ENCODE measurements at regions not wholly inside any gene's neighbourhood (a gene's known extent, or its start where the extent isn't known, plus 50 kb on each side); places are given as distances from the start of the nearest gene placed in this dataset.

DNA sequence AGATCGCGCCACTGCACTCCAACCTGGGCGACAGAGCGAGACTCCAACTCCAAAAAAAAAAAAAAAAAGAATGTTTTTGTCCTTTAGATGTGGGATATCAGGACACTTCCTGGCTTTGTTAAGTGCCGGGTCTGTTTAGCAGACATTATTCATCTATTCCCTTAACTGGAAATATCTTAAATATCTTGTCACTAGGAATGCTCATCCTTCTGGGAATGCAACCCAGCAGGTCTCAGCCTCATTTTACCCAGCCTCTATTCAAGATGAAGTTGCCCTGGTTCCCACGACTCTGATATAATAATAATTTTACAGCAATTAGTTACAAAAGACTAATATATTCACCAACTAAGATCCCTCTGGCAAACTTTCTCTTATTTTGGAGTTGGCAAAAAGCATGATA, 260.9 kb upstream of the SLITRK3 start:
- Mint-ChIP-seq H3K36me3 (ENCODE audit: low read depth) (no peaks in the 10 kb centered on the region), H3K4me3 (no peak overlapping the region), H3K4me1 (peaks cover 4% of the 10 kb centered on the region), H3K27me3 (ENCODE audit: low read depth) (no peaks in the 10 kb centered on the region), H3K9me3 (peaks cover 10% of the 10 kb centered on the region), H3K27ac (no peak overlapping the region)
- no peak for TF ChIP-seq CTCF (IDR thresholded peaks at IDR 0.05; ENCODE audit: unreplicated experiment in 3 of 3)

DNA sequence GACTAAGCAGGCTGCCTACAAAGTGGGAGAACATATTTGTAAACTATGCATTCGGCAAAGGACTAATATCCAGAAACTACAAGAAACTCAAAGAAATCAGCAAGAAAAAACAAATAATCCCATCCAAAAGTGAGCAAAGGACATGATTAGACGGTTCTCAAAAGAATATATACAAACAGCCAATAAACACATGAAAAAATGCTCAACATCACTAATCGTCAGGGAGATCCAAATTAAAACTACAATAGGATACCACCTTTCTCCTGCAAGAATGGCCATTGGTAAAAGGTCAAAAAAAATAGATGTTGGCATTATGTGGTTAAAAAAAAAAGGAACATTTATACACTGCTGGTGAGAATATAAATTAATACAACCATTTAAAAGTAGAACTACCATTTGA, 259.6 kb upstream of the SLITRK3 start:
- Mint-ChIP-seq H3K9me3 (peaks cover 18% of the 10 kb centered on the region), H3K27me3 (ENCODE audit: low read depth) (no peaks in the 10 kb centered on the region), H3K36me3 (ENCODE audit: low read depth) (no peaks in the 10 kb centered on the region), H3K4me3 (no peak overlapping the region), H3K27ac (no peak overlapping the region), H3K4me1 (no peaks in the 10 kb centered on the region)
- TF ChIP-seq CTCF (IDR thresholded peaks at IDR 0.05; ENCODE audit: unreplicated experiment in 3 of 3) = no peak

DNA sequence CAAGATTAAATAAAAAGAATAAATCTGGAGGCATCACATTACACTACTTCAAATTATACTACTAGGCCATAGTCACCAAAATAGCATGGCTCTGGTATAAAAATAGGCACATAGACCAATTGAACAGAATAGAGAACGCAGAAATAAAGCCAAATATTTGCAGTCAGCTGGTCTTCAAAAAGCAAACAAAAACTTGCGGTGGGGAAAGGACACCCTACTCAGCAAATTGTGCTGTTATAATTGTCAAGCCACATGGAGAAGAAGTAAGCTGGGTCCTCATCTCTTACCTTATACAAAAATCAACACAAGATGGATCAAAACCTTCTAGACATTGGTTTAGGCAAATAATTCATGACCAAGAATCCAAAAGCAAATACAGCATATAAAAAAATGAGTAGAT, 259.2 kb upstream of the SLITRK3 start:
- no peaks in the 10 kb centered on the region for H3K27me3 Mint-ChIP-seq (ENCODE audit: low read depth)
- H3K4me3 Mint-ChIP-seq = no peak overlapping the region
- H3K36me3 Mint-ChIP-seq (ENCODE audit: low read depth) = no peaks in the 10 kb centered on the region
- no peak overlapping the region for H3K27ac Mint-ChIP-seq
- H3K9me3 Mint-ChIP-seq = peaks cover 18% of the 10 kb centered on the region
- TF ChIP-seq CTCF (IDR thresholded peaks at IDR 0.05; ENCODE audit: unreplicated experiment in 3 of 3) = no peak
- no peaks in the 10 kb centered on the region for H3K4me1 Mint-ChIP-seq

DNA sequence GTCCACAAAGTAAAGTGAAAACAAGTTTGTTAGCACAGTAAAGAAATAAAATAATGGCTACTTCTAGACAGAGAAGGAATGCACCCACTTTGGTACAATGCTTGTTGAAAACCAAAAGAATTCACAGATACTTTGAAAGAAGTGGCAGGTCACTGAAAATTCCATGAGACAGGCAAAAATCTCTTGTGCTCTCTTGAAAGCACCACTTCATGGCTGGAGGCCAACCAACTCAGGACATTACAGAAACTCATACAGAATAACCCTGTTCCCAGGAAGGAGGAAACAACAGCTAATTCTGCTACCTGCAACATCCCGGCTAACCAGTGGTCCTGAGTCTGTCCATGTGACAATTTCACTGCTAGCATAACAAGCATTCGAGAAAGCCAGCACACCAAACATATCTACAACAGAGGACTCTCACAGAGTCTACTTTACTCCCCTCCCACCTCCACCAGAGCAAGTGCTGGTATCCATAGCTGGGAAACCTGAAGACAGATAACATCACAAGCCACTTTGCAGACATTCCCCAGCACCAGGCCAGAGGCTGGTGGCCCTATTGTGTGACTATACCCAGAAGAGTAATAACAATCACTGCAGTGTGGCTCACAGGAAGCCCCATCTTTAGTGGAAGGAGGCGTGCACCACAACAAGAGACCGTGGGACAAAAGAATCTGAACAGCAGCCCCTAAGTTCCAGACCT, 255.3 kb upstream of the SLITRK3 start:
- H3K27ac Mint-ChIP-seq = no peak overlapping the region
- H3K9me3 Mint-ChIP-seq = peaks cover 20% of the 10 kb centered on the region
- no peaks in the 10 kb centered on the region for H3K27me3 Mint-ChIP-seq (ENCODE audit: low read depth)
- TF ChIP-seq CTCF (IDR thresholded peaks at IDR 0.05; ENCODE audit: unreplicated experiment in 3 of 3) = no peak
- H3K4me3 Mint-ChIP-seq = no peak overlapping the region
- H3K36me3 Mint-ChIP-seq (ENCODE audit: low read depth) = no peaks in the 10 kb centered on the region
- peaks cover 9% of the 10 kb centered on the region for H3K4me1 Mint-ChIP-seq

- Mint-ChIP-seq H3K27ac (no peak overlapping the region), H3K4me1 (peaks cover 9% of the 10 kb centered on the region), H3K36me3 (ENCODE audit: low read depth) (no peaks in the 10 kb centered on the region), H3K27me3 (ENCODE audit: low read depth) (no peaks in the 10 kb centered on the region), H3K9me3 (peaks cover 4% of the 10 kb centered on the region), H3K4me3 (no peak overlapping the region)
- no peak for TF ChIP-seq CTCF (IDR thresholded peaks at IDR 0.05; ENCODE audit: unreplicated experiment in 3 of 3)
Observed at GRCh38 chr3:165446555-165446954, 250.4 kb upstream of the SLITRK3 start.

DNA sequence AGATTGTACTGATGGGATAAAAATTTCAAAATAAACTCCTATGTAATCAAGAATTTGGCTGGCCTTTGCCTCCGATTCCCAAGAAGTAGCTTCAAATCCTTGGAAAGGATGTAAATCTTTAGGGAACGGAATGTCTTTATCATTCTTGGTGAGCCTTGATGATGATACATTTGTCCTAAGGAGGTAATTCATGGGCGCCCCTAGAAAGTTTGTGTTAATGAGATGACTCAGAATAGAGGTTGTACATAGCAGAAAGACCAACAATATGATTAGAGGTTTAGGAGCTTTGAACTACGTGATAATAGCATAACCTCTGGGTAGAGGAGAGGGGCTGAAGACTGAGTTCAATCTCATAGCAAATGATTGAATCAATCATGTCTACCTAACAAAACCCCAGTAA, 248.6 kb upstream of the SLITRK3 start:
- no peaks in the 10 kb centered on the region for H3K27me3 Mint-ChIP-seq (ENCODE audit: low read depth)
- H3K36me3 Mint-ChIP-seq (ENCODE audit: low read depth) = no peaks in the 10 kb centered on the region
- no peak overlapping the region for H3K4me3 Mint-ChIP-seq
- no peak overlapping the region for H3K27ac Mint-ChIP-seq
- H3K4me1 Mint-ChIP-seq = peaks cover 9% of the 10 kb centered on the region
- TF ChIP-seq CTCF (IDR thresholded peaks at IDR 0.05; ENCODE audit: unreplicated experiment in 3 of 3) = no peak
- H3K9me3 Mint-ChIP-seq = peaks cover 3% of the 10 kb centered on the region

Data from nephron (organoid).